ENCODE measurements at regions not wholly inside any gene's neighbourhood (a gene's known extent, or its start where the extent isn't known, plus 50 kb on each side); places are given as distances from the start of the nearest gene placed in this dataset.

DNA sequence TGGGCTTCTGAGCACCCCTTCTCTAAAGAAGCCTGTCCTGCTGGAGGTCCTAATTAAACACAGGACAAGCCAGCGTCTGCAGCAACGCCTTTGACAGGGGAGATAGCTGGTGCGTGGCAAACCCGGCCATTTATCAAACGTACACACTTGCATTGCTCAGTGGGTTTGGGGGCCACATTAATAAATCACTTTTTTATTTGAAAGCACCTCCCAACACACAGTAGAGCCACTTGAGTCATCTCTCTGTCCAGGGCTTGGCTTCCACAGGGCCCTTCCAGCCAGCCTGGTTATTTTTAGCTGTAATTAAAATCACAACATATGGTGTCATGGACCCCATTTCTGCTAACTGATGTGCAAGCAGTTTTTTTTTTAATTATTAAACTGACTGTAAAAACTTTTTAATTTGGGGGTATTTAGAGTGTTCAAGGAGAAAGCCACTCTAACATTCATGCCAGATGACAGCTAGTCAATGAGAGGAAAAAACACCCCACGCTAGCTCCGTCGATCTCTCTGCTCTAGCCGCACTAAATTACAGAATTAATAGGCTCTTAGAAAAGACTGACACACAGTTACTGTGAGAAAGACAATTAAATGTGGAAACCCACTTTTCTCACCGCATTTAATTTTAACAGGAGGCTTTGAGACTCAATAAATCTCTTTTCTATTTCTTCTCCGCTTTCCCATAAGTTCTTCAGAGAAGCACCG lies 201.0 kb upstream of the WSCD1 start:
- no peak for DNase-seq (ENCODE audit: low read depth)
- TF ChIP-seq, protein P1, sequence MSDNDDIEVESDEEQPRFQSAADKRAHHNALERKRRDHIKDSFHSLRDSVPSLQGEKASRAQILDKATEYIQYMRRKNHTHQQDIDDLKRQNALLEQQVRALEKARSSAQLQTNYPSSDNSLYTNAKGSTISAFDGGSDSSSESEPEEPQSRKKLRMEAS (IDR thresholded peaks at IDR 0.05; ENCODE audit: low read depth, low read length), result no peak
- no peak for TF ChIP-seq POLR2A (IDR thresholded peaks at IDR 0.05; ENCODE audit: extremely low read depth, insufficient read length)
- TF ChIP-seq, protein P2, sequence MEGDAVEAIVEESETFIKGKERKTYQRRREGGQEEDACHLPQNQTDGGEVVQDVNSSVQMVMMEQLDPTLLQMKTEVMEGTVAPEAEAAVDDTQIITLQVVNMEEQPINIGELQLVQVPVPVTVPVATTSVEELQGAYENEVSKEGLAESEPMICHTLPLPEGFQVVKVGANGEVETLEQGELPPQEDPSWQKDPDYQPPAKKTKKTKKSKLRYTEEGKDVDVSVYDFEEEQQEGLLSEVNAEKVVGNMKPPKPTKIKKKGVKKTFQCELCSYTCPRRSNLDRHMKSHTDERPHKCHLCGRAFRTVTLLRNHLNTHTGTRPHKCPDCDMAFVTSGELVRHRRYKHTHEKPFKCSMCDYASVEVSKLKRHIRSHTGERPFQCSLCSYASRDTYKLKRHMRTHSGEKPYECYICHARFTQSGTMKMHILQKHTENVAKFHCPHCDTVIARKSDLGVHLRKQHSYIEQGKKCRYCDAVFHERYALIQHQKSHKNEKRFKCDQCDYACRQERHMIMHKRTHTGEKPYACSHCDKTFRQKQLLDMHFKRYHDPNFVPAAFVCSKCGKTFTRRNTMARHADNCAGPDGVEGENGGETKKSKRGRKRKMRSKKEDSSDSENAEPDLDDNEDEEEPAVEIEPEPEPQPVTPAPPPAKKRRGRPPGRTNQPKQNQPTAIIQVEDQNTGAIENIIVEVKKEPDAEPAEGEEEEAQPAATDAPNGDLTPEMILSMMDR (IDR thresholded peaks at IDR 0.05; ENCODE audit: low read depth, low read length), result no peak
- TF ChIP-seq MYC (IDR thresholded peaks at IDR 0.05; ENCODE audit: low read depth, low read length), result no peak
- H3K4me3 ChIP-seq (ENCODE audit: low read depth, low read length), result no peak overlapping the region

DNA sequence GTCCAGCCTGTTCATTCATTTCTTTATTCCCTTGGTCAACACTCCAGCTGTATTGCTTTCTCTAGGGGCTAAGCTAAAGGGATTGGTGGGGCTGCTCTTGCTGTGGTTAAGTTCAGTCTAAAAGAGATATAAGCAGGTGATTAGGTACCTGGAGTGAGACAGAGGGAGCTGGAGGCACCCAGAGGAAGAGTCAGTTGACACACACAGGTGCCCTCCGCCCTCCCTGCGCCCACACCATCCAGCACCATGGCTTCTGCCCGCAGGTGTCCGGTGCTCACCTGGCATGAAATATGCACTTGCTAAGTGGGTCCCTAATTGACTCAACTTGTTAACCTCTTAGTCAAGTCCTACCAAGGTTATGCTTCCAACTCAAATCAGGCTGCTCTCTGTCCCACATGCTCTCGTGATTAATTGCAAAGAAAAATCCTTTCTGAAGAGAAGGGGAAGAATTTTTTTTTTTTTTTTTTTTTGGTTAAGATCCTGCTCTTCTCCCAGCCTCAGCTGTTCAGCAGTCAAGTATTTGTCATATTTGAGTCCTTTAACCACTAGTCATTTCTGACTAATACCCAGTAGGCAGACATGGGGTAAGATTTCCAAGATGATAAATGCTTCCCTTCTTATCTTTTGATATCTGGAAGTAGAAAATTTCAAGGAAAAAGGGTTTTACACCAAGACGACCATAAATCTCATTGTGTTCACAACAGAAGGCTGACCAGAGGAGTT lies 199.8 kb upstream of the WSCD1 start:
- DNase-seq (ENCODE audit: low read depth), result no peak
- no peak overlapping the region for H3K4me3 ChIP-seq (ENCODE audit: low read depth, low read length)
- TF ChIP-seq POLR2A (IDR thresholded peaks at IDR 0.05; ENCODE audit: extremely low read depth, insufficient read length) (no peak), MYC (IDR thresholded peaks at IDR 0.05; ENCODE audit: low read depth, low read length) (no peak)
- TF ChIP-seq, protein P1 (IDR thresholded peaks at IDR 0.05; ENCODE audit: low read depth, low read length), result no peak
- TF ChIP-seq, protein P2 (IDR thresholded peaks at IDR 0.05; ENCODE audit: low read depth, low read length), result no peak

- TF ChIP-seq, protein P1 (IDR thresholded peaks at IDR 0.05; ENCODE audit: low read depth, low read length), result no peak
- no peak for TF ChIP-seq POLR2A (IDR thresholded peaks at IDR 0.05; ENCODE audit: extremely low read depth, insufficient read length)
- DNase-seq (ENCODE audit: low read depth), result no peak
These were observed 198.5 kb upstream of the WSCD1 start for GRCh38 chr17:5871666-5872065.

DNA sequence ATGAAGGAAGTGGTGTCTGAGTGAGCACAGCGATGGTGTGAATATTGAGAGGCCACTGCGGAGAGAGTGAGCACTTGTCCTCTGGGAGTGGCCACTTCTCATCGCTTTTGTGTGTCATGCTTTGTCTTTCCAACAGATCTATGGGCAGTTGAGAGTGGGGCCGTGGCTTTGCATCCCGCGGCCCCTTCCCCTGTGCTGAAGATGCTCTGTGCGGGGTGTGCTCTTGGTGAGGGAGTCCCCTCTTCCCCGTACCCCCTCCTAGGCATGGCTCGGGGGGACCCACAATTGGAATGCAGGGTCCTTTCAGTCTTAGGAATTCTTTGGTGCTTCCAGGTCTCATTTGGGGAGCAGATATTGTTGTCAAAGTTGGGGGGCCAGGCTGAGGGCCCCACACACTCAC lies 197.3 kb upstream of the WSCD1 start:
- TF ChIP-seq MYC (IDR thresholded peaks at IDR 0.05; ENCODE audit: low read depth, low read length), result no peak
- TF ChIP-seq, protein P1 (IDR thresholded peaks at IDR 0.05; ENCODE audit: low read depth, low read length), result no peak
- TF ChIP-seq, protein P2 (IDR thresholded peaks at IDR 0.05; ENCODE audit: low read depth, low read length), result no peak
- TF ChIP-seq POLR2A (IDR thresholded peaks at IDR 0.05; ENCODE audit: extremely low read depth, insufficient read length), result no peak
- H3K4me3 ChIP-seq (ENCODE audit: low read depth, low read length), result no peak overlapping the region

More at GRCh38 chr17:5871666-5872065, 198.5 kb upstream of the WSCD1 start:
- H3K4me3 ChIP-seq (ENCODE audit: low read depth, low read length), result no peak overlapping the region

GRCh38 chr17:5873781-5874180 lies 196.4 kb upstream of the WSCD1 start:
- TF ChIP-seq MYC (IDR thresholded peaks at IDR 0.05; ENCODE audit: low read depth, low read length) (no peak), POLR2A (IDR thresholded peaks at IDR 0.05; ENCODE audit: extremely low read depth, insufficient read length) (no peak)
- TF ChIP-seq, protein P2 (IDR thresholded peaks at IDR 0.05; ENCODE audit: low read depth, low read length), result no peak
- TF ChIP-seq, protein P1 (IDR thresholded peaks at IDR 0.05; ENCODE audit: low read depth, low read length), result no peak
- no peak overlapping the region for H3K4me3 ChIP-seq (ENCODE audit: low read depth, low read length)
- DNase-seq (ENCODE audit: low read depth), result no peak

More for the DNA sequence above, 197.3 kb upstream of the WSCD1 start:
- no peak for DNase-seq (ENCODE audit: low read depth)

DNA sequence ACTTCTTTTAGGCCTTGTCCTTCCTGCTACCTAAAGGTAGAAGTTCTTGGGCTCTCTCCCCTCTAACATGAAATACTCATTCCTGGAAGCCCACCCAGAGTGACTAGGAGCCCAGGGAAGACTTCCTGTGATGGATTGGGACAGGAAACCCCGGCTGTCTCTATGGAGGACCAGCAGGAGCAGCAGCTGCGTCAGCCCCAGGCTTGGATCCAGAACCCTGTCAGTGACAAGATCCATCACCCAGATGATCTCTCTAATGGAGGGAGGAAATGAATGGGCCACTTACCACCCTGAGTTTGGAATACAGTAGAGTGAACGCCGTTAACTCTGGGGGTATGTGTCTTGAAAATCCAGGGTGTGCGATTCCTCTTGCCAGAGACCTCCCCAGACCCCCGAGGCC lies 195.7 kb upstream of the WSCD1 start:
- TF ChIP-seq POLR2A (IDR thresholded peaks at IDR 0.05; ENCODE audit: extremely low read depth, insufficient read length), result no peak
- TF ChIP-seq, protein P1 (IDR thresholded peaks at IDR 0.05; ENCODE audit: low read depth, low read length), result no peak
- TF ChIP-seq, protein P2 (IDR thresholded peaks at IDR 0.05; ENCODE audit: low read depth, low read length), result no peak
- TF ChIP-seq MYC (IDR thresholded peaks at IDR 0.05; ENCODE audit: low read depth, low read length), result no peak
- DNase-seq (ENCODE audit: low read depth), result no peak
- no peak overlapping the region for H3K4me3 ChIP-seq (ENCODE audit: low read depth, low read length)

All from NB4 (cell line).